HG03095 (cell line): ENCODE measurements at regions not wholly inside any gene's neighbourhood (a gene's known extent, or its start where the extent isn't known, plus 50 kb on each side); places are given as distances from the start of the nearest gene placed in this dataset.
"Not testable (repeated sequence)": the region's sequence is repeated elsewhere in the genome, so short reads cannot be mapped to it uniquely, and the experiment has no call there.

Experiments used
- ATAC-seq: cut with Tn5 transposase; IDR thresholded peaks from one replicate; pipeline ENCODE4 v1.9.1; 2021; ENCODE audit warnings: moderate library complexity; ENCODE audit not compliant: unreplicated experiment

GRCh38 chr6:135604035-135604860, 106.7 kb upstream of the AHI1 start:
- ATAC-seq, result no peak

GRCh38 chr6:135605278-135605790, 107.8 kb upstream of the AHI1 start:
- ATAC-seq, result no peak

GRCh38 chr6:135606392-135606791, 108.9 kb upstream of the AHI1 start:
- no peak for ATAC-seq

- no peak for ATAC-seq
Measured at GRCh38 chr6:135608031-135608430, 110.5 kb upstream of the AHI1 start.

- ATAC-seq, result not testable (repeated sequence)
Measured at GRCh38 chr6:135610192-135610591, 112.7 kb upstream of the AHI1 start.

- no peak for ATAC-seq
Measured at GRCh38 chr6:135616655-135617054, 119.1 kb upstream of the AHI1 start.

- no peak for ATAC-seq
Measured at GRCh38 chr6:135617222-135617621, 119.7 kb upstream of the AHI1 start.

- no peak for ATAC-seq
Measured at GRCh38 chr6:135622081-135622480, 124.5 kb upstream of the AHI1 start.

GRCh38 chr6:135623979-135624378, 126.4 kb upstream of the AHI1 start:
- ATAC-seq, result no peak

- no peak for ATAC-seq
Measured at GRCh38 chr6:135624402-135625295, 127.1 kb upstream of the AHI1 start.

GRCh38 chr6:135626001-135626400, 128.5 kb upstream of the AHI1 start:
- not testable (repeated sequence) for ATAC-seq

GRCh38 chr6:135627092-135627715, 129.7 kb upstream of the AHI1 start:
- no peak for ATAC-seq

- no peak for ATAC-seq
Measured at GRCh38 chr6:135630789-135631376, 133.3 kb upstream of the AHI1 start.

- ATAC-seq, result no peak
Measured at GRCh38 chr6:135631821-135632220, 134.3 kb upstream of the AHI1 start.

- no peak for ATAC-seq
Measured at GRCh38 chr6:135633573-135633972, 136.0 kb upstream of the AHI1 start.

GRCh38 chr6:135637701-135638100, 140.2 kb upstream of the AHI1 start:
- no peak for ATAC-seq

GRCh38 chr6:135638108-135638507, 140.6 kb upstream of the AHI1 start:
- no peak for ATAC-seq

GRCh38 chr6:135640048-135640447, 142.5 kb upstream of the AHI1 start:
- no peak for ATAC-seq

- ATAC-seq, result no peak
Measured at GRCh38 chr6:135640449-135641111, 143.0 kb upstream of the AHI1 start.

- ATAC-seq, result no peak
Measured at GRCh38 chr6:135642912-135643311, 145.4 kb upstream of the AHI1 start.
